ENCODE measurements at regions not wholly inside any gene's neighbourhood (a gene's known extent, or its start where the extent isn't known, plus 50 kb on each side); places are given as distances from the start of the nearest gene placed in this dataset.

GRCh38 chr5:162240734-162241133, 173.2 kb downstream of the GABRG2 start:
- TF ChIP-seq CTCF (IDR thresholded peaks at IDR 0.05) (no peak), EP300 (IDR thresholded peaks at IDR 0.05) (no peak), POLR2AphosphoS5 (IDR thresholded peaks at IDR 0.05) (no peak), POLR2A (IDR thresholded peaks at IDR 0.05; ENCODE audit: low read depth) (no peak)
